Sciatic nerve (tissue), 2 donors: ENCODE measurements at regions not wholly inside any gene's neighbourhood (a gene's known extent, or its start where the extent isn't known, plus 50 kb on each side); places are given as distances from the start of the nearest gene placed in this dataset.
A peak's percentile ranks its signal among the peaks of the same experiment; 100 is the strongest.

ENCODE experiments used
- ATAC-seq: fragments of 200-7000 bp; cut with Tn5 transposase; one replicate; pipeline ENCODE4 v1.9.1; 2020; ENCODE audit warnings: mild to moderate bottlenecking, moderate library complexity
- DNase-seq: peaks from one replicate; pipeline ENCODE4 v3.0.0-alpha.2; 2020; ENCODE audit warnings: low spot score
- intact Hi-C: fragments of 100-400 bp; cut with DNase I; formaldehyde crosslinking; loops from one replicate; pipeline ENCODE4 v1.14.2; 2022
- donor health status: DM: no; HTN: no; CAD: no.
- donor health status: DM: no; HTN: no; CAD: no.

DNA sequence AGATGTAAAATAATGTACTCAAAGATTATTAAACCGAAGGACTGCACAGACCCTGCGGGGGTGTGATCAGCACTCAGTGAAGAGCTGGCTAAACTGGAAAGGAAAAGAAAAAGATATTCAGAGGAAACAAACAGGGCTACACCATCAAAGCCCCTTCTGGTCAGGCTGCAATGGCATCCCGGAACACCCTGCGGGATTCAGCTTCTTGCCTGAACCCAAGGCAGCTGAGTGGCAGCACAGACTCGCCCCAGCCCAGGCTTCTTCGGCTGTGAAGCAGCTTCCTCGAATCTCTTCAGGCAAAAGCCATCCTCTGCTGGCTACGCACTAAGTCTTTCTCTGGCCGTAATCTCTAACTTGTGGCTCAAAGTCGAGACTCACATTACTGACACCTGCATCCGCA lies 220.9 kb downstream of the TEX29 start:
- intact Hi-C loops = no loop called here
- no peak for ATAC-seq
- DNase-seq = no peak

DNA sequence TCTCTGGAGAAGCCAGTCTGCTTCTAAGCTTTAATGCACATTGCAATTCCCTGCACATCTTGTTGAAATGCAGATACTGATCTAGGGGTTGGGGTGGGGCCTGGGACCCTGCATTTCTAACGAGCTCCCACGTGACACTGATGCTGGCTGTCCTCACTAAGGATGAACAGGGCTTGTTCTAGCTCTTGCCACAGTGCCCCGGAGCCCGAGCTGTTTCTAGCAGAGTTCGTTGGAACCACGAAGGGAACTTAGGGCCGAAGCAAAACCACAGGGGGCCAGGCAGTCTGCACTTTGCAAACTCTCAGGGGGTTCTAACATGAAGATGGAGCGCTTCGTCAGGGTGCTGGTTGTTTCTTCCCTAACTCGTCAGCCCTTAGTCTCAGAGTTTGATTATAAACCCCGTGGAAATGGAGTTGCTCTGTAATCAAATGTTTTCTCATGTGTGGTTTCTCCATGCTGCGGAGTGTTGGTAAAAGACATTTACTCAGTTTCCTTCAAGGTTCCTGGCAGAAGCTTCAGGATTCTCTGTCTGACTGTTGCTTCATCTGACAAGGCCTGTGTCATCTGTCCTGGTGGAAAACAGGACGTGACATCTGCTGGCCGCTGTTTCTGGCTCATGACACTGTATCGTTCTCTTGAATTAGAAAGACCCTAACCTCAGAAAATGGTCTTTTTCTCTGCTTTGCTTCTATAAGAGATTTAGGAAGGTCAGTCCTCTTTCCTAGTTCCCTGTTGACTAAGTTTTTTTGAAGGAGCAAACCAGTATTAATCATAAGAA lies 221.5 kb downstream of the TEX29 start:
- intact Hi-C loops = no loop called here
- DNase-seq (peak; percentile 37), ATAC-seq (no peak)

DNA sequence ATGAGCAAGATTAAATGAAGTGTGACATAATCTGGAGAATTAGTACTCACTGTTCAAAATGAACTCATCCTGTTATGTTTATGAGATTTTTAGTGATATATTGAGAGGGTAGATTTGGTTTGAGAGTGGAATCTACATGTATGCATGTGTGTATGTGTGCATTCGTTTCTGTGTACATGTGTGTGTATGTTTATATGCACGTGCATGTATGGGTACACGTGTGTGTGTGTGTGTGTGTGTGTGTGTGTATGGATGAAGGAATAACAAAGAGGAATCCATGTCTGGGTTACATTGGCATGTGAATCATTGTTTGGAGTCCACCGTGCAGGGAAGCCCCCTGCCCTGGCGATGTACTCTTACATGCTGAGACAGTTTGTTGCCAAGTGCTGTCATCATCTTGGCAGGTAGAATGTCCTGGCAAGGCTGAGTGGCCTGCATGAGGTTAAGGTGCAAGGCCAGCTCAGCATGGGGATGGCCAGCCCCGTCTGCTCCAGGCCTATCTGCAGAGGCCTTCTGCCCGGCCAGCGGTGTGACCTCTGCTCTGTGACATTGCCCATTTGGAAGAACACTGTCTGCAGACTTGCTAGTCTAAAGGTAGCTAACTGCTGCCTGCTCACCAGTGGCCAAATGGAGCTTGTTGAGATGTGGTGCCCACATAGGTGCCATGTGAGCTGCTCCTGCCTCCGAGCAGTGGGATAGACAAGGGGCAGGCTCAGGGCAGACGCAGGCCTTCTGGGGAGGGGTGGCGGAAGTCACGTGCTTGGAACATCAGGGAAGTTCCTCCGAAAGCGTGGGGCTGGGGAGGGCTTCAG lies 222.3 kb downstream of the TEX29 start:
- ATAC-seq = no peak
- intact Hi-C loops = no loop called here
- peak; percentile 27 for DNase-seq

DNA sequence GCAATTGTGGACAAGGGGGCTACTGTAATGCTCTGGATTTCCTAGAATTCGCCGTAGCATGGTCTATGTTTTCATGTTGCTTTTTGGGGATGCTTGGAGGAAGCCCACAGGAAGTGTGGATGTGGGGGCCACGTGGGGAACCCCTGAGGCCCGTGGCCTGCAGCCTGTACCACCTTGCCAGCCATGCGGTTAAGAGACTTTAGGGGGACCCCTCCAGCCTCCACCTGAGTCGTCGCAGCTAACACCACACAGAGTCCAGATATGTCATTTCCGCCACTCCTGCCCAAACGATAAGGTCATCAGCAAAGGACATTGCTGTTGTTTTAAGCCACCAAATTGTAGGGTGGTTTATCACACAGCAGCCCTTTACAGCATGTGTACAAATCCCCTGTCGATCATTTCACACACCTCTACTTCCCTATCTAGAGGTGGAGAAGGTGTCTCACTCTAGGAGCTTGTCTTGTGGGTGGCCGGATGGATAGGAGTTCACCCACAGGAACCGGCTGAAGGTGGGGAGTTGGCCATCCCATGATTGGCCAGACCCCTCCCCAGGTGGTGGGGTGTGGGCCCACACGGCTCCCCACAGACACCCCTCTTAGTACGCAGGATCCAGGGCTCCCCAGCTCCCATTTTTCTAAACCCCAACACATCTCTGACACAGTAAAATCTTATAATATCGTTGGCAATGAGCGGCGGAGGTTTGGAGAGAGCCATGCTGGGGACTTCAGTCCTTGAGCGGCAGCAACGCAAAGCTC lies 226.7 kb downstream of the TEX29 start:
- ATAC-seq = no peak
- intact Hi-C loops = no loop called here
- no peak for DNase-seq

DNA sequence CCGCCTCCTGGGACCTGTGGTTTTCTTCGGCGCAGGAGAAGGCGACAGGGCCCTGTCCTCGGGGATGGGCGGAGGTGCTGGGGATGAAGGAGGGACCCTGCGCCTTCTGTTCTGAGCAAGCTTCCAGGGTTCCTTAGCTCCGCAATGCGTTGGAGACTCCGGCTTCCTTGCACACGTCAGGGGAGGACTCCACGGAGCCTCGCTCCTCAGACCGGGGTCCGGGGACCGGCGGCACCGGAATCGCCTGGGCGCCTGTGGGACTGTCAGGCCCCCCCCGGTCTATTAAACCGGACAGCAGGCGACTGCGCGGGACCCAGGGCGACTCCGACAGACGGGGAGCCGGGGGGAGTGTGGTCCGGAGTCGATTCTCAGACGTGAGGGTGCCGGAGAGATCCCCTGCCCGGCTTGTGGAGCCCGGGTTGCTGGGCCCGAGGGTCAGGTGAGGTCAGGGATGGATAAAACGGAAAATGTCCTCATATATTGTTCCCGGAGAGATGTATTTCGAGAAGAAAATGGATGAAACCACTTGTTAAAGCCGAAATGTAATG lies 227.4 kb downstream of the TEX29 start:
- ATAC-seq (no peak), DNase-seq (peak; percentile 37)
- intact Hi-C loops = no loop called here

DNA sequence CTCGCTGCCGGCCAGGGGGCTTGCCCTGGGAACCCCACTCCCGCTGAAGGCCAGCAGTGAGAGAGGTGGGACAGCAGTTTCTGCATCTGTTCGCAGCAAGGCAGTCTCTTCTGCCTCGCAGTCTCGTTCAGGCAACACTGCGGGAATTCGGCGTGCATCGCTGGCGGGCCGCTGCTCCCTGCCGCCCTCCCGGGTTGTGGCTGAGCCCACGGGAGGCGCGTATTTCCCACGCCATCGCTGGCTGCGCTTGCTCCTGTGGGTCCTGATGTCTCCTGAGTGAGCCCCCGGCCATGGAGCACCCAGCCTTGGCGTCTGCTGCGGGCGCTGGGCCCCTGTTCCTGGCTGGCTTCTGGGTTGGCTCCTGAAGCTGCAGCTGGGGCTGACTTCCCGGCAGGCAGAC lies 227.9 kb downstream of the TEX29 start:
- no peak for DNase-seq
- ATAC-seq = no peak

DNA sequence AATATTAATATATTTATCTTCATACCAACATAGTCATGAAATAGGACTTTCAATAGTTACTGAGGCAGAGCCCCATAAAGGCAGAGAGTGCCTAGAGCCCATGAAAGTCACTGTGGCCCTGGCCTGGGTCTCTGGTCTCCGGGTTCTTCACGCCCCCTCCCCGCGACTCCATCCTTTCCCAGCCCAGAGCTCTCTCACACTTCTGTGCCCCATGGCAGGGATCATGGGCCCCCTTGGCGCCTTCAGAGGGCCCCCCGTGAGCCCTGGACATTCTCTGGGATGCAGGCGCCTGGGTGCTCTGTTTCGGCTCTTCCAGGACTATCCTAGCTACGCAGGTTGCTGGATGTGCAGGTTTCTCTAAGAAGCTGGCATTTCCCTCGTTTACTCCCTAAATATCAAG lies 228.4 kb downstream of the TEX29 start:
- no peak for DNase-seq
- ATAC-seq = no peak
- intact Hi-C loops = no loop called here

More for the DNA sequence above, 227.9 kb downstream of the TEX29 start:
- intact Hi-C loops = no loop called here

DNA sequence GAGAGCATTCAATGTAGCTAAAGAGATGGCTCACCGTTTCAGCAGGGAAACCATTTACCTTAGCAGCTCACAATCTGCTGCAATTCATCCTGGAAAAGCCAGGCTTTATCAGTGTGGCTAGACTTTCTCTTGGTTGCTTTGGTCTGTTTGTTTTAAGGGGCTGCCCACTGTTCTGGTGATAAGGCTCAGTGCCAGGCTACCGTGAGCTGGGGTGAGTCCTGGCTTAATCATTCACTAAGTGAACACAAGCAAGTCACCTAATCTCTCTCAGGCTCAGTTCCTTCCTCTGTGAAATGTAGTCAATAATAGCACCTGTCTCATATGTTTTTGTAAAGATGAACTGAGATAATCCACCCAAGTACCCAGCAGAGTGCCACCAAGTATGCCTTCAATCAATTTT lies 229.0 kb downstream of the TEX29 start:
- intact Hi-C loops = no loop called here
- no peak for ATAC-seq
- no peak for DNase-seq

DNA sequence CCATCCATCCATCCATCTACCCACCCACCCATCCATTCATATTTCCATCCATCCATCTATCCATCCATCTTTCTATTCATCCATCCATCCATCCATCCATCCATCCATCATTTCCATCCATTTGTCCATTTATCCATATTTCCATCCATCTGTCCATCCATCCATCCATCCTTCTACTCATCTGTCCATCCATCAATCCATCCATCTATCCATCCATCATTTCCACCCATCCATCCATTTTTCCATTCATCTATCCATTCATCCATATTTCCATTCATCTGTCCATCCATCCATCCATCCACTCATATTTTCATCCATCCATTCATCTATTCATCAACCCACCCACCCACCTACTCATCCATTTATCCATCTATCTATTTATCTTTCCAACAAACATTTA lies 229.6 kb downstream of the TEX29 start:
- intact Hi-C loops = loop anchor here (10.0 kb wide), 1 partner anchor 495 kb away; no protein-coding TSS in a partner anchor
- ATAC-seq = no peak
- no peak for DNase-seq

DNA sequence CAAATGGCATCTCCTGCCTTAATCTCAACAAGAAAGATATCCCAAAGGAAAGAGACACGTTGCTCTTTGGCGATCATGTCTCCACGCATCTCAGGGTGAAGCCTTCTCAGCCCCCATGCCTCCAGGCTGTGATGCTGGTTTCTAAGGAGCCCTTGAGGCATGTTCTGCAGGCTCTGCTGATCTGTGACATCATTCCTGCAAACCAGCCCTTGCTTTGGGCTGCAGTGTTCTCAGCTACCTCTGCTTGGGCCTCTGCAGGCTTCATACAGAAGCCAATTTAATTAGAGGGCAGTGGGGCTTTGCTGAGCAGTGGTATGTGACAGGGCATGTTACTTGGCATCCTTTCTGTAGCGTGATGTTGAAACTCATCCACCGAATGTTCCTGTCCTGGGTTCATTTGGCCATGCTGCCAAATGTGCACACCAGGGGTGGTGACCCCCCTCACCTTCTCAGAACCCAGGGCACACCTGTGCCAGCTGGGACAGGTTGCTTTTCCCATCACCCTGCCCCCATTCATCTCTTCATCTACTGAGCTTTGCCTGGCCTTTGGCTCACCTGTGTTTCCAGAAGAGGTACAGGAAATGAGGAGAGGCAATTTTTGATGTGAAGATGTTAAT lies 230.9 kb downstream of the TEX29 start:
- DNase-seq = no peak
- intact Hi-C loops = loop anchor here (10.0 kb wide), 1 partner anchor 493 kb away; no protein-coding TSS in a partner anchor

DNA sequence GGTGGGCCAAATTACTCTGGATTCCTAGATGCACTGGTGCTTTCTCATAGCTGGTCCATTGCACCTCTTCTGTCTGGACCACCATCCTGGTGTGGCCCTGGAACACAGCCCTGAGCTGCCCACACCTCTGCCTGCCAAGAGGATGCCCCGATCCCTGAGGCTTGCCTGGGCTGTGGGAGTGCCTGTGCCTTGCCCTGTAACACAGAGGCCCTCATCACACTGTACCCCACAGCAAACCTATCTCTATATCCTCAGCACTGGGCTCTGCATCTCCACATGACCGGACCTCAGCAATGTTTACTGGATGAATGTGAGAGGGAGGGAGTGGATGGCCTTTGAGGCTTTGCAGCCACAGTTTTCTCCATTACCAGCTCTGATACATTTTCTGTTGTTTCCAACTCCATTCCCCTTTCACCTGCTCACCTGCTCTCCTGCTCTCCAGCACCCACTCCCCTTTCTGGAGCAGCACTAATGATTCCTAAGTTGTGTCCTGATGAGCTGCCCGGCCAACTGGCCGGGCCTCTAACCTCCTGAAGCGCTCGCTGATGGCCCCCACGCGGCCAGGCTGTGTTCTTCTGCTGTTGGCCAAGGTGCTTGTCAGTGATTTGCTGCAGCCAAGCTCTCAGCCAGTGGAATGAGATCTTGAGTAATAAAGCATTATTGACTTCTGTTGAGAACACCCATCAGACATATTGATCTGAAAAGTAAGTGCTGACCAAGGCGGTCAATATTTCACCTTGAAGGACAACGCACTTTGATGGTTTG lies 232.6 kb downstream of the TEX29 start:
- intact Hi-C loops = loop anchor here (10.0 kb wide), 1 partner anchor 492 kb away; no protein-coding TSS in a partner anchor
- DNase-seq (no peak), ATAC-seq (no peak)

More for the DNA sequence above, 230.9 kb downstream of the TEX29 start:
- no peak for ATAC-seq

DNA sequence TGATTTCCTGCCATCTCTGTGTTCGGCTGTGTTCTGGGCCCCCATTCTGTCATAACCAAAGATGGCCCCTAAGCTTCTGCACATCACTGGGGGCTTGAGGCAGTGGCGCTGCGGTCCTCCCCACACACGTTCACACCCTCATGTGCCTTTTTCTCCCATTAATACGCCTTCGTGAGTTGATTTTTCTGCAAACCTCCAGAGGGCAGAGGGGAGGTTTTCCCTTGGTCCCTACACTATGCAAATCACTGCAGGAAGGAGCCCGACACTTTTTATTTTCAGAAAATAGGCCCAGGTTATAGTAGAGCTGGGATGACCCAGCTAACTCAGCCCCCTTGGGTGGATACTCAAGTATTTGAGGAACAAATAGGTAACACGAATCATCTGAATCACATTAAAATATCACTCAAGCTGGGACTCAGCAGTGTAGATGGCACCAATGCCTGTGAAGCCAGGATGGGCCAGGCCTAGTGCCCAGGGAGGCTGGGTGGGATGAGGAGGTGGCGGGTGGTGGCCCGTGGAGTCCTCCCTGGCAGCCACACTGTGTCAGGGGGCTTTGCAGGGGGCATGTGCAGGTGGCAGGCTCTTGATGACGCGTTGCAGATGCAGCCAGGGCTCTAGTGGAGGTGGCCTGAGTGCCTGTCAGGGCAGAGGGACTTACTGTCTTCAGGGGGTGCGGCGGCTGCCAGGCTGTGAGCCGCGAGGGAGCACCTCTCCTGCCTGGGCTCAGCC lies 234.3 kb downstream of the TEX29 start:
- no peak for ATAC-seq
- intact Hi-C loops = loop anchor here (10.0 kb wide), 1 partner anchor 490 kb away; no protein-coding TSS in a partner anchor
- DNase-seq = no peak

DNA sequence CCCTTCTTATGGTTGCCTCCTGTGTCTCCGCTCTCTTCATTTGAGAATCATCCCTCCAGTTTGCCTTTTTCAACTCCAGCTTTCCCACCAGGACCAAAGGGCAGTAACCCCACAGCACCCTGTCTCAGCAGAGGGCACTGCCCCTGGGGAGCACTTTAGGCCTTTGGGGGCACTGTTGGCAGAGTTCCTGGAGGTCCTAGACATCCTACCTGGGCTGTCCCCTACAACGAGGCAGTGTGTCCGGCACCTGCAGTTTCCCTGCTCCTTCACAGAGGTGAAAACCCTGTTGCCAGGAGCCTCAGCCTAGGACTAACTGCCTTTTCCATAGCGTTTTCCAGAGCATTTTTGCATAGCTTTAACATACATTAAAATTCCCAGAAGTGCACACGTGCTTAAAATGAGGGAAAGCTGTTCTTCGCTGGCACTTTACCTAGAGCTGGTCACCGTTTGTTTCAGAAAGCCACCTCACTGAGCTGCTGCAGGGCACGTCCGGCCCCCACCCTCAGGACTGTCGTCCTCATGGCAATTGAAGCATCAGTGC lies 234.9 kb downstream of the TEX29 start:
- DNase-seq = no peak
- intact Hi-C loops = loop anchor here (10.0 kb wide), 1 partner anchor 489 kb away; no protein-coding TSS in a partner anchor
- no peak for ATAC-seq

DNA sequence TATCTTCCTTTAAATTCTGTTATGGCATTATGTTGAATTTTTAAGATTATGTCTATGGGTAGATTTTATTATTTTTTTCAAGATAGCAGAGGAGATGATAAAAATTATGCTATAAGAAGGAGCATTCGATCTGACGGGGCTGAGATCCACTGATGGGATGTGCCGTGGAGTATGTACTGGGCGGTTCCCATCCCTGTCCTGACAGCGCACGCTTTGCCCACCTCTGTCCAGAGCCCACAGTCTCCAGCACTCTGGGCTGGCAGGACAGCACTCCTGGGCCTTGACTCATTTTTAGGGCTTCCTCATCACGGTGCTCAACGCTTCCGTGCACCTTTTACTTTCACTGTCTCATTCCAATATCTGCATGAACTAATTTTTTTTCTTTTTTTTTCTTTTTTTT lies 235.5 kb downstream of the TEX29 start:
- ATAC-seq (no peak), DNase-seq (no peak)
- intact Hi-C loops = loop anchor here (10.0 kb wide), 1 partner anchor 489 kb away; no protein-coding TSS in a partner anchor

DNA sequence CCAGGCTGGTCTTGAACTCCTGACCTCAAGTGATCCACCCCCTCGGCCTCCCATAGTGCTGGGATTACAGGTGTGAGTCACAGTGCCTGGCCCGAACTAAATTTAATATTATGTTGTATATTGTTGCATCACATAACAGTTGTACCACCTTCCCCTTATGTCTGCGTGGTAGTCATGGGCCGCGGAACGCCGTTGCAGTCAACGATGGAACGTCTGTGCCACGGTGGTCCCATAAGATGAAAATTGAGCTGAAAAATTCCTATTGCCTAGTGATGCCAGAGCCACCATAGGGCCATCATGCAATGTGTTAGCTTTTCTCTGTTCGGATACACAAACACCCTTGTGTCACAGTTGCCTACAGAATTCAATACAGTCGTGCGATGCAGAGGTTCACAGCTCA lies 236.1 kb downstream of the TEX29 start:
- intact Hi-C loops = loop anchor here (10.0 kb wide), 1 partner anchor 488 kb away; no protein-coding TSS in a partner anchor
- ATAC-seq = no peak

DNA sequence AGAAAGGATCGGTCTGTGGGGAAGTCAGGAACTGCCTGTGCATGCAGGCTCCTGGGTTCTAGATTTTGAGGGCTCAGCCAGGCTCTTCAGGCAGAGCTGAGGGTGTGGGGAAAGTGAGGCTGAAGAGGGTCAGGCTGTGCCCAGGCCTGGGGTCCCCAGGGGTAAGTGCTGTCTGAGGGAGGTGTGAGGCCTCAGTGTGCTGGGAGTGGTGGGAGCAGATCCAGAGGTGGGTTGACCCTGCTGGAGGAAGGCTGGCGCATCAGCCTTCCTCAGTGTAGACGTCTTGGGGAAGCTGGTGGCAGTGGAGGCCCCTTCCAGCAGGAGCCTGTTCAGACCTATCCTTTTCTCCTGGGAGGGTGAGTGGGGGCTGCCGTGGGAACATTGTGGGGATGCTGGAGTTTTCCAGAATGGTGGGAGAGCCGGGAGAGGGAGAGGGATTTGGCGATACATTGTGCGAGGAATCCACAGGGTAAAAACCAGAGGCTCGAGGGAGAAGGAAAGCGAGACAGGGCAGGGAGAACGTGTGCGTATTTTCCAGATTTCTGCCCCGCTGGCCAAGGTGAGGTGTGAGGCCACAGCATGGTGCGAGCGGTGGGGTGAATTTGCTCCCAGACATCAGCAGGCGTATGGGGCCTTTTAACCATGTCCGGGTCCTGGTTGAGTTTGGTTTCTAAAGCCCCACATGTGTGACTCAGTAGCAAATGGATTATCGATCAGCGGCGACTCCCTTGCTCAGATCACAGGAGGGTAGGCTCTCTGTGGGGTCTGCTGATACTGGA lies 237.7 kb downstream of the TEX29 start:
- no peak for ATAC-seq
- intact Hi-C loops = loop anchor here (10.0 kb wide), 1 partner anchor 487 kb away; no protein-coding TSS in a partner anchor
- no peak for DNase-seq

More for the DNA sequence above, 236.1 kb downstream of the TEX29 start:
- no peak for DNase-seq
